Jurkat, Clone E6-1 (cell line): ENCODE measurements at regions not wholly inside any gene's neighbourhood (a gene's known extent, or its start where the extent isn't known, plus 50 kb on each side); places are given as distances from the start of the nearest gene placed in this dataset.

Source experiments
- DNase-seq: peaks from one replicate; pipeline ENCODE4 v3.0.0-alpha.2; 2011; ENCODE audit warnings: low read depth, low spot score
- H3K4me3 ChIP-seq: 2 replicates; pipeline ENCODE4 v1.5.1; 2011; ENCODE audit warnings: mild to moderate bottlenecking, low read length, control low read depth, moderate library complexity

GRCh38 chr7:89731751-89732445, 422.4 kb upstream of the STEAP1 start:
- DNase-seq: no peak
- no peak overlapping the region for H3K4me3 ChIP-seq

- no peak for DNase-seq
- H3K4me3 ChIP-seq: no peak overlapping the region
Measured at GRCh38 chr7:89738549-89738948, 415.7 kb upstream of the STEAP1 start.

- DNase-seq: no peak
- no peak overlapping the region for H3K4me3 ChIP-seq
Measured at GRCh38 chr7:89757910-89758309, 396.4 kb upstream of the STEAP1 start.

GRCh38 chr7:89760690-89761089, 393.6 kb upstream of the STEAP1 start:
- no peak overlapping the region for H3K4me3 ChIP-seq
- DNase-seq: no peak

- DNase-seq: no peak
Measured at GRCh38 chr7:89761173-89761572, 393.1 kb upstream of the STEAP1 start.

GRCh38 chr7:89770161-89770560, 384.1 kb upstream of the STEAP1 start:
- no peak overlapping the region for H3K4me3 ChIP-seq
- no peak for DNase-seq

More at GRCh38 chr7:89761173-89761572, 393.1 kb upstream of the STEAP1 start:
- H3K4me3 ChIP-seq: no peak overlapping the region

- no peak for DNase-seq
- no peak overlapping the region for H3K4me3 ChIP-seq
Measured at GRCh38 chr7:89771003-89771636, 383.1 kb upstream of the STEAP1 start.

GRCh38 chr7:89772276-89772675, 382.0 kb upstream of the STEAP1 start:
- DNase-seq: no peak
- H3K4me3 ChIP-seq: no peak overlapping the region

GRCh38 chr7:89773611-89774010, 380.7 kb upstream of the STEAP1 start:
- H3K4me3 ChIP-seq: no peak overlapping the region
- no peak for DNase-seq

GRCh38 chr7:89775459-89775858, 378.8 kb upstream of the STEAP1 start:
- H3K4me3 ChIP-seq: no peak overlapping the region
- DNase-seq: no peak

- no peak overlapping the region for H3K4me3 ChIP-seq
- DNase-seq: no peak
Measured at GRCh38 chr7:89776980-89777379, 377.3 kb upstream of the STEAP1 start.

- DNase-seq: no peak
- no peak overlapping the region for H3K4me3 ChIP-seq
Measured at GRCh38 chr7:89777499-89777898, 376.8 kb upstream of the STEAP1 start.

GRCh38 chr7:89780291-89780690, 374.0 kb upstream of the STEAP1 start:
- H3K4me3 ChIP-seq: no peak overlapping the region
- DNase-seq: no peak

- H3K4me3 ChIP-seq: no peak overlapping the region
- DNase-seq: no peak
Measured at GRCh38 chr7:89796481-89796880, 357.8 kb upstream of the STEAP1 start.

- DNase-seq: no peak
Measured at GRCh38 chr7:89797965-89798598, 356.2 kb upstream of the STEAP1 start.

GRCh38 chr7:89798599-89798996, 355.7 kb upstream of the STEAP1 start:
- DNase-seq: no peak
- H3K4me3 ChIP-seq: no peak overlapping the region

More at GRCh38 chr7:89797965-89798598, 356.2 kb upstream of the STEAP1 start:
- H3K4me3 ChIP-seq: no peak overlapping the region

- no peak for DNase-seq
- H3K4me3 ChIP-seq: no peak overlapping the region
Measured at GRCh38 chr7:89800761-89801160, 353.5 kb upstream of the STEAP1 start.

GRCh38 chr7:89809291-89809690, 345.0 kb upstream of the STEAP1 start:
- DNase-seq: no peak
- H3K4me3 ChIP-seq: no peak overlapping the region

- no peak overlapping the region for H3K4me3 ChIP-seq
- no peak for DNase-seq
Measured at GRCh38 chr7:89813081-89813480, 341.2 kb upstream of the STEAP1 start.

- DNase-seq: no peak
- no peak overlapping the region for H3K4me3 ChIP-seq
Measured at GRCh38 chr7:89826121-89826520, 328.1 kb upstream of the STEAP1 start.
